ENCODE measurements at regions not wholly inside any gene's neighbourhood (a gene's known extent, or its start where the extent isn't known, plus 50 kb on each side); places are given as distances from the start of the nearest gene placed in this dataset.

DNA sequence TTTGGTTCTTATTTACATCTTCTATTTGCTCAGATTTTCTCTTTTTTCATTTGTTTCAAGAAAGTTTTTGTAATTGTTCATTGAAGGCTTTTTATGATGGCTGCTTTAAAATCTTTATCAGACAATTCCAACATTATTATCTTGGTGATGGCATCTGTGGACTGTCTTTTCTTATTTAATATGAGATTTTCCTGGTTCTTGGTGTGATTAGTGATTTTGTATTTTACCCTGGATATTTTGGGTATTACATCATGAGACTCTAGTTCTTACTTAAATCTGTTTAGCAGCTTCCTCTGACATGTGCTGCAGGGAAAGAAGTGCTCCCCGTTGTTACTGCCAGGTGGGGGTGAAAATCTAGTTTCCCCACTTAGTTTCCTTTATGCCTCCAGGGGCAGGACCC lies 94.2 kb upstream of the ANKH start:
- DNase-seq = no peak
- Histone ChIP-seq H3K27me3 (replicated peaks; ENCODE audit: insufficient read depth, low read length) (no peaks in the 10 kb centered on the region), H3F3A (ENCODE audit: insufficient read depth, low read length) (no peaks in the 10 kb centered on the region), H4K20me1 (ENCODE audit: insufficient read depth, low read length) (no peaks in the 10 kb centered on the region), H3K27ac (ENCODE audit: low read length) (no peak overlapping the region), H3K79me2 (ENCODE audit: low read length) (no peaks in the 10 kb centered on the region), H3K4me1 (ENCODE audit: low read length) (no peaks in the 10 kb centered on the region), H3K9me3 (replicated peaks; ENCODE audit: insufficient read depth, low read length) (no peaks in the 10 kb centered on the region), H3K9ac (ENCODE audit: low read length) (no peak overlapping the region), H3K4me2 (ENCODE audit: low read depth, low read length) (no peak overlapping the region), H3K4me3 (ENCODE audit: low read length) (no peak overlapping the region), H3K9me2 (replicated peaks; ENCODE audit: insufficient read depth, low read length) (no peaks in the 10 kb centered on the region), H3K36me3 (replicated peaks; ENCODE audit: insufficient read depth, low read length) (no peaks in the 10 kb centered on the region), H2AFZ (ENCODE audit: low read length) (no peak overlapping the region)
- TF ChIP-seq EZH2phosphoT487 (IDR thresholded peaks at IDR 0.05; ENCODE audit: low read length) = no peak
- TF ChIP-seq, protein P1, sequence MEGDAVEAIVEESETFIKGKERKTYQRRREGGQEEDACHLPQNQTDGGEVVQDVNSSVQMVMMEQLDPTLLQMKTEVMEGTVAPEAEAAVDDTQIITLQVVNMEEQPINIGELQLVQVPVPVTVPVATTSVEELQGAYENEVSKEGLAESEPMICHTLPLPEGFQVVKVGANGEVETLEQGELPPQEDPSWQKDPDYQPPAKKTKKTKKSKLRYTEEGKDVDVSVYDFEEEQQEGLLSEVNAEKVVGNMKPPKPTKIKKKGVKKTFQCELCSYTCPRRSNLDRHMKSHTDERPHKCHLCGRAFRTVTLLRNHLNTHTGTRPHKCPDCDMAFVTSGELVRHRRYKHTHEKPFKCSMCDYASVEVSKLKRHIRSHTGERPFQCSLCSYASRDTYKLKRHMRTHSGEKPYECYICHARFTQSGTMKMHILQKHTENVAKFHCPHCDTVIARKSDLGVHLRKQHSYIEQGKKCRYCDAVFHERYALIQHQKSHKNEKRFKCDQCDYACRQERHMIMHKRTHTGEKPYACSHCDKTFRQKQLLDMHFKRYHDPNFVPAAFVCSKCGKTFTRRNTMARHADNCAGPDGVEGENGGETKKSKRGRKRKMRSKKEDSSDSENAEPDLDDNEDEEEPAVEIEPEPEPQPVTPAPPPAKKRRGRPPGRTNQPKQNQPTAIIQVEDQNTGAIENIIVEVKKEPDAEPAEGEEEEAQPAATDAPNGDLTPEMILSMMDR (IDR thresholded peaks at IDR 0.05; ENCODE audit: low read length) = no peak
- TF ChIP-seq EZH2 (optimal IDR thresholded peaks at IDR 0.05; ENCODE audit: low read depth, low read length) = no peak

DNA sequence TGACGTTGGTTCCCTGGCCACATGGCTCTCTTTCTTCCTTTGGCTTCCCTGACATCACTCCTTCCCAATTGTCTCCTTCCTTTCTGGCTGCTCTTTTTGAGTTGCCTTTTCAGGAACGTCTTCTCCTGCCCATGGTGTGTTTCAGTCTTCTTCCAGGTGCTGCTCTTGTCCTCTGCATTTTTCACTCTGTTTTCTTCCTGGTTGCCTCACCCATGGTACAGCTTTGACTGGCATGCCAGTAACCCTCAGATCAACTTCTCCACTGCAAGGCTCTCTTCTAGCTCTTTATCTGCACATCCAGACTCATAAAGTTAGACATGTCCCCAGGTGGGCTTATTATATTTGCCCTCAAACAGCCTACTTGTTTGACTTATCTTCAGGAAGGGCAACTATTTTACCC lies 91.0 kb upstream of the ANKH start:
- no peak for DNase-seq
- H3K9ac ChIP-seq (ENCODE audit: low read length) = no peak overlapping the region
- H3K4me3 ChIP-seq (ENCODE audit: low read length) = no peak overlapping the region
- no peaks in the 10 kb centered on the region for H4K20me1 ChIP-seq (ENCODE audit: insufficient read depth, low read length)
- no peaks in the 10 kb centered on the region for H3K79me2 ChIP-seq (ENCODE audit: low read length)
- H3K4me1 ChIP-seq (ENCODE audit: low read length) = no peaks in the 10 kb centered on the region
- no peak overlapping the region for H2AFZ ChIP-seq (ENCODE audit: low read length)
- H3K4me2 ChIP-seq (ENCODE audit: low read depth, low read length) = no peak overlapping the region
- no peaks in the 10 kb centered on the region for H3F3A ChIP-seq (ENCODE audit: insufficient read depth, low read length)
- H3K9me3 ChIP-seq (replicated peaks; ENCODE audit: insufficient read depth, low read length) = no peaks in the 10 kb centered on the region
- H3K36me3 ChIP-seq (replicated peaks; ENCODE audit: insufficient read depth, low read length) = no peaks in the 10 kb centered on the region
- no peaks in the 10 kb centered on the region for H3K27me3 ChIP-seq (replicated peaks; ENCODE audit: insufficient read depth, low read length)
- H3K27ac ChIP-seq (ENCODE audit: low read length) = no peak overlapping the region
- no peak for TF ChIP-seq EZH2phosphoT487 (IDR thresholded peaks at IDR 0.05; ENCODE audit: low read length)
- TF ChIP-seq, protein P1 (IDR thresholded peaks at IDR 0.05; ENCODE audit: low read length) = no peak
- no peak for TF ChIP-seq EZH2 (optimal IDR thresholded peaks at IDR 0.05; ENCODE audit: low read depth, low read length)
- no peaks in the 10 kb centered on the region for H3K9me2 ChIP-seq (replicated peaks; ENCODE audit: insufficient read depth, low read length)

DNA sequence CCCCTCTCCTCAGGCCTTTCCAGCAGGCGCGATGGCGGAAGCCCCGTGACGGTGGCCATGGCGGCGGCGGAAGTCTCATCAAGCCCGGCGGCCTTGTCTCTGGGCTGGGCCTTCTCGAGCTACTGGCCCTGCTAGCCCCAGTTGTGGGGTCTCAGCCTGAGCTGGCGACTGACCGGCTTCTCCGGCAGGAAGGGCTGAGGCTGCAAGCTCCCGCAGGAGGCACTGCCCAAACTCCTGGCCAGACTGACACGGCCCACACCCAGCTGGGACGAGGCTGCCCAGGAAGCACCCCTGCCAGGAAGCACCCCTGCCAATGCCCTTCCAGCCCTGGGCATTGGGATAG lies 88.5 kb upstream of the ANKH start:
- DNase-seq = no peak
- Histone ChIP-seq H3K4me3 (ENCODE audit: low read length) (no peak overlapping the region), H3K36me3 (replicated peaks; ENCODE audit: insufficient read depth, low read length) (no peaks in the 10 kb centered on the region), H3K4me1 (ENCODE audit: low read length) (no peaks in the 10 kb centered on the region), H3K9me3 (replicated peaks; ENCODE audit: insufficient read depth, low read length) (no peaks in the 10 kb centered on the region), H3K27me3 (replicated peaks; ENCODE audit: insufficient read depth, low read length) (no peaks in the 10 kb centered on the region), H3K9ac (ENCODE audit: low read length) (no peak overlapping the region), H3K4me2 (ENCODE audit: low read depth, low read length) (no peak overlapping the region), H2AFZ (ENCODE audit: low read length) (no peak overlapping the region), H4K20me1 (ENCODE audit: insufficient read depth, low read length) (no peaks in the 10 kb centered on the region), H3K27ac (ENCODE audit: low read length) (no peak overlapping the region), H3F3A (ENCODE audit: insufficient read depth, low read length) (no peaks in the 10 kb centered on the region), H3K9me2 (replicated peaks; ENCODE audit: insufficient read depth, low read length) (no peaks in the 10 kb centered on the region), H3K79me2 (ENCODE audit: low read length) (no peaks in the 10 kb centered on the region)
- TF ChIP-seq EZH2 (optimal IDR thresholded peaks at IDR 0.05; ENCODE audit: low read depth, low read length) (no peak), EZH2phosphoT487 (IDR thresholded peaks at IDR 0.05; ENCODE audit: low read length) (no peak)
- TF ChIP-seq, protein P1 (IDR thresholded peaks at IDR 0.05; ENCODE audit: low read length) = no peak

Measured in MM.1S (cell line).